ENCODE measurements at regions not wholly inside any gene's neighbourhood (a gene's known extent, or its start where the extent isn't known, plus 50 kb on each side); places are given as distances from the start of the nearest gene placed in this dataset.
"Not testable (repeated sequence)": the region's sequence is repeated elsewhere in the genome, so short reads cannot be mapped to it uniquely, and the experiment has no call there.

DNA sequence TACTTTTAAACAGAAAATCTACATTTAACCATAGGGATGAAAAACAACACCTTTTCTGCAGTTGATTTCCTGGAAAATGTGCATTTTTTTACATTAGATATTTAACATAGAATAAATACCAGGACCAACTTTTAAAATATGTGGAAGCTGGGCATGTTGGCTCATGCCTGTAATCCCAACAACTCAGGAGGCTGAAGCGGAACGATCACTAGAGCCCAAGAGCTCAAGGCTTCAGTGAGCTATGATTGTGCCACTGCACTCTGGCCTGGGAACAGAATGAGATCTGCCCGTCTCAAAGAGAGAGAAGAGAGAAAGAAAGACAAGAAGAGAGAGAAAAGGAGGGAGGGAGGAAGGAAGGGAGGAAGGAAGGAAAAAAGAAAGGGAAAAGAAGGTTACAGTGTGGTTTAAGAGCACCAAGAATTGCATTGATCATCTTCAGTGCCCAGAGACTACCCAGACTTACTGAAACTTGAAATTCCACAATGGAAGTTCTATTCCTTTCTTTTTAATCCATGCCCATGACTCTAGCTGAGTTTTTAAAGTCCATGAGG is 189.4 kb upstream of the ARID1B start:
- no TSS peak for BruUV-seq (replicated peaks)
- Mint-ChIP-seq H3K9me3 (ENCODE audit: low read depth, unreplicated experiment) (no peaks in the 10 kb centered on the region), H3K27ac (ENCODE audit: unreplicated experiment) (no peak overlapping the region), H3K36me3 (ENCODE audit: insufficient read depth, unreplicated experiment) (no peaks in the 10 kb centered on the region), H3K4me3 (ENCODE audit: low read depth, unreplicated experiment) (no peak overlapping the region), H3K4me1 (ENCODE audit: low read depth, unreplicated experiment) (no peaks in the 10 kb centered on the region), H3K27me3 (ENCODE audit: unreplicated experiment) (peaks cover 12% of the 10 kb centered on the region)
- CTCF ChIA-PET: no interaction called here
- TF ChIP-seq, protein P1, sequence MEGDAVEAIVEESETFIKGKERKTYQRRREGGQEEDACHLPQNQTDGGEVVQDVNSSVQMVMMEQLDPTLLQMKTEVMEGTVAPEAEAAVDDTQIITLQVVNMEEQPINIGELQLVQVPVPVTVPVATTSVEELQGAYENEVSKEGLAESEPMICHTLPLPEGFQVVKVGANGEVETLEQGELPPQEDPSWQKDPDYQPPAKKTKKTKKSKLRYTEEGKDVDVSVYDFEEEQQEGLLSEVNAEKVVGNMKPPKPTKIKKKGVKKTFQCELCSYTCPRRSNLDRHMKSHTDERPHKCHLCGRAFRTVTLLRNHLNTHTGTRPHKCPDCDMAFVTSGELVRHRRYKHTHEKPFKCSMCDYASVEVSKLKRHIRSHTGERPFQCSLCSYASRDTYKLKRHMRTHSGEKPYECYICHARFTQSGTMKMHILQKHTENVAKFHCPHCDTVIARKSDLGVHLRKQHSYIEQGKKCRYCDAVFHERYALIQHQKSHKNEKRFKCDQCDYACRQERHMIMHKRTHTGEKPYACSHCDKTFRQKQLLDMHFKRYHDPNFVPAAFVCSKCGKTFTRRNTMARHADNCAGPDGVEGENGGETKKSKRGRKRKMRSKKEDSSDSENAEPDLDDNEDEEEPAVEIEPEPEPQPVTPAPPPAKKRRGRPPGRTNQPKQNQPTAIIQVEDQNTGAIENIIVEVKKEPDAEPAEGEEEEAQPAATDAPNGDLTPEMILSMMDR (IDR thresholded peaks at IDR 0.05; ENCODE audit: unreplicated experiment): no peak
- intact Hi-C loops (cut with micrococcal nuclease; ENCODE audit: unreplicated experiment): no loop called here
- DNase-seq: no peak

DNA sequence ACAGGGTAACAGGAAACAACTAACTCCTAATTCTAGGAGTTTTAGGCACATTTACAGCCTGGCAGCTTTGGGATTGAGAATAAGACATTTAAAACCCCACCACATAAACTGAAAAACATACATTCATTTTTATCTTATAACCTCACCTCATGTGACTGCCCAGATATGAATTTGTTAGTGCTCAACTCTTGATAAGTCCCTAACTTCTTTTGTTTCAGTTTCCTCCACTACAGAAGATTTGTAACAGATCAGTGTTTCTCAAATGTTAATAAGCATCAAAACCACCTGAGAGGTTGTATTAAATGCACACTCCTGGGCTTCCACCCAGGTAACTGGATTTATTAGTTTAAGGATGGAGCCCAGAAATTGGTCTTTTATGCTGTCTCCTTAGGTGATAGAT is 190.1 kb upstream of the ARID1B start:
- BruUV-seq (replicated peaks): no TSS peak
- peaks cover 4% of the 10 kb centered on the region for H3K27me3 Mint-ChIP-seq (ENCODE audit: unreplicated experiment)
- CTCF ChIA-PET: no interaction called here
- no peaks in the 10 kb centered on the region for H3K4me1 Mint-ChIP-seq (ENCODE audit: low read depth, unreplicated experiment)
- no peaks in the 10 kb centered on the region for H3K9me3 Mint-ChIP-seq (ENCODE audit: low read depth, unreplicated experiment)
- TF ChIP-seq, protein P1 (IDR thresholded peaks at IDR 0.05; ENCODE audit: unreplicated experiment): no peak
- DNase-seq: no peak
- H3K27ac Mint-ChIP-seq (ENCODE audit: unreplicated experiment): no peak overlapping the region
- intact Hi-C loops (cut with micrococcal nuclease; ENCODE audit: unreplicated experiment): no loop called here
- H3K4me3 Mint-ChIP-seq (ENCODE audit: low read depth, unreplicated experiment): no peak overlapping the region
- no peaks in the 10 kb centered on the region for H3K36me3 Mint-ChIP-seq (ENCODE audit: insufficient read depth, unreplicated experiment)

DNA sequence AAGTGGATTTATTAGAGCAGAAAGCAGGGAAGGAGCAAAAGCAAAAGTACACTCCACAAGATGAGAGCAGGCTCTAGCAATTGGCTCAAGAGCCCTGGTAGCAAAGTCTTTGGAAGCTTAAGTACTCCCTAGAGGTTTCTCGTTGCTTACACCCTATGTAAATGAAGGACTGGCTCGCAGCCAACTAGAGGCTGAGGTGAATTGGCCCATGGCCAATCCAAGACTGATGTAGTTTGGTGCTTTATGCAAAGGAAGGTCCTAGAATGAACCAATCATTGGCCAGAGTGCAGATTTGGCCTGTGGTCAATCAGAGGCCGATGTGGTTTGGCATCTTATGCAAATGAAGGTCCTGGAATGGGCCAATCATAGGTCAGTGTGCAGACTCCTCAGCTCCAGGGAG is 191.3 kb upstream of the ARID1B start:
- H3K4me1 Mint-ChIP-seq (ENCODE audit: low read depth, unreplicated experiment): no peaks in the 10 kb centered on the region
- H3K27me3 Mint-ChIP-seq (ENCODE audit: unreplicated experiment): no peaks in the 10 kb centered on the region
- H3K4me3 Mint-ChIP-seq (ENCODE audit: low read depth, unreplicated experiment): no peak overlapping the region
- no peak overlapping the region for H3K27ac Mint-ChIP-seq (ENCODE audit: unreplicated experiment)
- no peaks in the 10 kb centered on the region for H3K36me3 Mint-ChIP-seq (ENCODE audit: insufficient read depth, unreplicated experiment)
- CTCF ChIA-PET: no interaction called here
- H3K9me3 Mint-ChIP-seq (ENCODE audit: low read depth, unreplicated experiment): no peaks in the 10 kb centered on the region
- DNase-seq: no peak
- intact Hi-C loops (cut with micrococcal nuclease; ENCODE audit: unreplicated experiment): no loop called here
- TF ChIP-seq, protein P1 (IDR thresholded peaks at IDR 0.05; ENCODE audit: unreplicated experiment): no peak
- no TSS peak for BruUV-seq (replicated peaks)

DNA sequence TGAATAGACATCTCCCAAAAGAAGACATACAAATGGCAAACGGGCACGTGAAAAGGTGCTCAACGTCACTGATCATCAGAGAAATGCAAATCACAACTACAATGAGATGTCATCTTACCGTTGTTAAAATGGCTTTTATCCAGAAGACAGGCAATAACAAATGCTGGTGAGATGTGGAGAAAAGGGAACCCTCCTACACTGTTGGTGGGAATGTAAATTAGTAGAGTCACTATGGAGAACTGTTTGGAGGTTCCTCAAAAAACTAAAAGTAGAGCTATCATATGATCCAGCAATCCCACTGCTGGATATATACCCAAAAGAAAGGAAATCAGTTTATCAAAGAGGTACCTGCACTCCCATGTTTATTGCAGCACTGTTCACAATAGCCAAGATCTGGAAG is 193.1 kb upstream of the ARID1B start:
- H3K4me1 Mint-ChIP-seq (ENCODE audit: low read depth, unreplicated experiment); H3K9me3 Mint-ChIP-seq (ENCODE audit: low read depth, unreplicated experiment); BruUV-seq (replicated peaks): not testable (repeated sequence)

DNA sequence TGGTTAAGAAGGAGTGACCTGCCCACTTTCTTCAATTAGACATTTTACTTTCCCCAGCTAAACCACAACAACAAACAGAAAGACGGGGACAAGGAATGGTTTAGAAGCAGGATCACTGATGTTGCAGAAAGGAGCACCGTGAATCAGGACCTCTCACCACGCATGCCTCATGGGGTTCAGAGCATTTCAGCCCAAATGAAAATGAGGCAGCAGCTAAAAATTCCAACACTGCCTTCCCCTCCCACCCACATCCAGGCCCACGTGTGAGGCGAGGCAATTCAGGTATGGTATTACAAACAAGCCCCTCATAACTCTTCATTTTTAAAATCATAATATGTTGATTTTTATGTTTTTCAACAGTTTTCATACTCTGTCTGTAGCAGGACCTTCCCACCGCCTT is 194.1 kb upstream of the ARID1B start:
- no peaks in the 10 kb centered on the region for H3K4me1 Mint-ChIP-seq (ENCODE audit: low read depth, unreplicated experiment)
- H3K36me3 Mint-ChIP-seq (ENCODE audit: insufficient read depth, unreplicated experiment): no peaks in the 10 kb centered on the region
- TF ChIP-seq, protein P1 (IDR thresholded peaks at IDR 0.05; ENCODE audit: unreplicated experiment): no peak
- H3K27me3 Mint-ChIP-seq (ENCODE audit: unreplicated experiment): no peaks in the 10 kb centered on the region
- intact Hi-C loops (cut with micrococcal nuclease; ENCODE audit: unreplicated experiment): no loop called here
- no peak overlapping the region for H3K27ac Mint-ChIP-seq (ENCODE audit: unreplicated experiment)
- no TSS peak for BruUV-seq (replicated peaks)
- no peak overlapping the region for H3K4me3 Mint-ChIP-seq (ENCODE audit: low read depth, unreplicated experiment)
- no peak for DNase-seq
- CTCF ChIA-PET: no interaction called here
- H3K9me3 Mint-ChIP-seq (ENCODE audit: low read depth, unreplicated experiment): peaks cover 12% of the 10 kb centered on the region

More for the DNA sequence above, 193.1 kb upstream of the ARID1B start:
- CTCF ChIA-PET; intact Hi-C loops (cut with micrococcal nuclease; ENCODE audit: unreplicated experiment); DNase-seq; H3K36me3 Mint-ChIP-seq (ENCODE audit: insufficient read depth, unreplicated experiment); H3K27ac Mint-ChIP-seq (ENCODE audit: unreplicated experiment); H3K4me3 Mint-ChIP-seq (ENCODE audit: low read depth, unreplicated experiment); H3K27me3 Mint-ChIP-seq (ENCODE audit: unreplicated experiment): not testable (repeated sequence)
